ENCODE measurements at regions not wholly inside any gene's neighbourhood (a gene's known extent, or its start where the extent isn't known, plus 50 kb on each side); places are given as distances from the start of the nearest gene placed in this dataset.

DNA sequence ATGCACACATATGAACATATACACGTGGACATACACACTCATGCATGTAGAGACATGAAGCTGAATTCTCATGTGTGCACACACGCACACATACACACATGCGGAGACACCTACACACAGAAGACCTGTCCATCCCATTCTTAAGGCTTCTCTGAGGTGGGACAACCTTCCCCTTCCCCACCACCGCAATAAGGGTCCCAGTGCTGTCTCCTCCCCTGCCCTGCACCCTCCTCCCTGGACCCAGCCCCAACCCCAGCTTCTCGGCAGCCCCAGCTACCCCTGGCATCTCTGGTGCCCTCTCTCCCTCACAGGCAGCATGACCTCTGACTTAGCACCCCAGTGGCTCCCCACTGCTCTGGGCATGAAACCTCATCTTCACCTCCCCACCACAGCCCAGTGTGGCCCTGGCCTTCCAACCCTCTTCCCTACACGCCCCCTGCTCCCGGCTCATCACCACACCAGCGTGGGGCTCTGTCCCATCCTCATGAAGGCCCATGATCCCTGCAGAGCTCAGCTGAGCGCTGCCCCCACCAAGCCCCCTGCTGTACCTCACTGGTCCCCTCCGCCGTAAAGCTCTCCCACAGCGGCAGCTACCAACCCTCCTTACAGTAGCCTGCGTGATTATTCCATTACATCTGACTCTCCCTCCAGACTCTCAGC lies 204.1 kb upstream of the ZNF536 start:
- Mint-ChIP-seq H3K27ac (no peak overlapping the region), H3K4me3 (no peak overlapping the region), H3K27me3 (ENCODE audit: low read depth) (no peaks in the 10 kb centered on the region), H3K36me3 (ENCODE audit: low read depth) (no peaks in the 10 kb centered on the region), H3K9me3 (ENCODE audit: insufficient read depth) (no peaks in the 10 kb centered on the region), H3K4me1 (ENCODE audit: low read depth) (no peaks in the 10 kb centered on the region)
- POLR2A ChIA-PET = no interaction called here
- ATAC-seq (no peak), DNase-seq (no peak)
- CTCF ChIA-PET = no interaction called here

DNA sequence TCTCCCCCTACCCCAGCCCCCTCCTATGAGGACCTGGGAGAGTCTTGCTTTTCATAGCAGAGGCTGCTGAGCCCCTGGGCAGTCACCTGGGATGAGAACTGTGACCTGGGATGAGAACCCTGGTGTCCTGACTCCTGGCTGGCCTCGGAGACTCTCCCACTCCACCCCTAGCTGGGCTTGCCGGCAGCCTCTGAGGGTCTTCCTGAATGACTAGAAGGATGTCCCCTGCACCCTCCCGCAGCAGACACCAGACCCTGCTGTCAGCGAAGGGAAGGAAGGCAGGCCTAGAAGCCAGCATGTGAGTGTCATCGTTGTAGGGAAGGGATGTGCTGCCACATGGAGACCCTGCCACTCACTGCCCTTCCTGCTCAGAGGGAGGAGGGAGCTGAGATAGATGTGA lies 203.4 kb upstream of the ZNF536 start:
- CTCF ChIA-PET = no interaction called here
- H3K9me3 Mint-ChIP-seq (ENCODE audit: insufficient read depth) = no peaks in the 10 kb centered on the region
- H3K27ac Mint-ChIP-seq = no peak overlapping the region
- no peak overlapping the region for H3K4me3 Mint-ChIP-seq
- DNase-seq = no peak
- H3K36me3 Mint-ChIP-seq (ENCODE audit: low read depth) = no peaks in the 10 kb centered on the region
- H3K27me3 Mint-ChIP-seq (ENCODE audit: low read depth) = no peaks in the 10 kb centered on the region
- no peak for ATAC-seq
- no peaks in the 10 kb centered on the region for H3K4me1 Mint-ChIP-seq (ENCODE audit: low read depth)
- POLR2A ChIA-PET = no interaction called here

DNA sequence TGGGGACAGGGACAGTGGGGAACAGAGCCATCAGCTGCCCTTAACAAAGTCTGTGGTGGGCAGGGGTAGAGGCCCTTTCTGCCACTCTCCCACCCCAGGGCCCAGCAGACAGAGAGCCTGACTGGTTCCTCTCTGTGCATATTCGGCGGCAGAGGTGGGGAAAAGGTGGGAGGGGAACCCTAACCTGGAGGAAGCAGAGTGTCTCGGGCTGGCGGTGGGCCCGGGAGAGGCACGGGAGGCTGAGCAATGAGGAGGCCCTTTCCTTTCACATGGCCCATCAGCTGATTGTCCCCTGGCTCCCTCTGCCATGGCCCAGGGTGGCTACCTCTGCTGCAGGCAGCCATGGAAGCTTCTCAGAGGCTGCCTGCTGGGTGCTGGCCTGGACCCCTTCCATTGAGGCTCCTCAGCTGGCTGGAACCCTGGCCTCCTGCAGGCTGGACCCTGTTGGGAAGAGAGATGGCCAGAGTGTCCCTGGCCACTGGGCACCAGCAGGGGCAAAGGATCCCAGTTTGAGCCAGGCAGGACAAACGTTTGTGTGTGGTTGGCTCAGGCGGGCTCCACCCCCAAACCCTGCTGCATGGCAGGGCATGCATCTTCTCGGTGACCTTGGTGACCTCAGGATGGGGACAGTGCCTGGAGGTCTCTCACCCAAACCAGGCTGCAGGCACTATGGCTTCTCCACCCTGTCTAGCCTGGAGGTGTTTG lies 202.8 kb upstream of the ZNF536 start:
- no peak overlapping the region for H3K4me3 Mint-ChIP-seq
- ATAC-seq (no peak), DNase-seq (no peak)
- H3K36me3 Mint-ChIP-seq (ENCODE audit: low read depth) = no peaks in the 10 kb centered on the region
- ChIA-PET POLR2A (no interaction called here), CTCF (interaction anchor here (0.6 kb wide), 1 partner anchor 239 kb away, joined by 3 read pairs; no protein-coding TSS in a partner anchor)
- H3K27me3 Mint-ChIP-seq (ENCODE audit: low read depth) = no peaks in the 10 kb centered on the region
- H3K9me3 Mint-ChIP-seq (ENCODE audit: insufficient read depth) = no peaks in the 10 kb centered on the region
- no peaks in the 10 kb centered on the region for H3K4me1 Mint-ChIP-seq (ENCODE audit: low read depth)
- no peak overlapping the region for H3K27ac Mint-ChIP-seq

DNA sequence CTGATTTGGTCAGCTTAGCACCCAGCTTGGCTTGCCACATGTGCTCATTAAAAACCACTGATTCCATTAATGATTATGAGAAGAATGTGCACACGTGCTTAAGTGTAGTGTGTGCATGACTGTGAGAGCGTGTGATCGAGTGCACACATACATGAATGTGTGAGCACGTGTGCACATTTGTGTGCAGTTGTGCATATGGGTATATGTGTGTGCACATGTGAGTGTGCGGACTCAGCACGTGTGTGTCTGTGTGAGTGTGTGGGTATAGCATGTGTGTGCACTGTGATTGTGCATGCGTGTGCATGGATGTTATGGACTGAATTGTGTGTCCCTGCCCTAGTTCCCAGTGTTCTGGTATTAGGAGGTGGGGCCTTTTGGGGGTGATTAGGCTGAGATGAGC lies 202.1 kb upstream of the ZNF536 start:
- no peak for ATAC-seq

DNA sequence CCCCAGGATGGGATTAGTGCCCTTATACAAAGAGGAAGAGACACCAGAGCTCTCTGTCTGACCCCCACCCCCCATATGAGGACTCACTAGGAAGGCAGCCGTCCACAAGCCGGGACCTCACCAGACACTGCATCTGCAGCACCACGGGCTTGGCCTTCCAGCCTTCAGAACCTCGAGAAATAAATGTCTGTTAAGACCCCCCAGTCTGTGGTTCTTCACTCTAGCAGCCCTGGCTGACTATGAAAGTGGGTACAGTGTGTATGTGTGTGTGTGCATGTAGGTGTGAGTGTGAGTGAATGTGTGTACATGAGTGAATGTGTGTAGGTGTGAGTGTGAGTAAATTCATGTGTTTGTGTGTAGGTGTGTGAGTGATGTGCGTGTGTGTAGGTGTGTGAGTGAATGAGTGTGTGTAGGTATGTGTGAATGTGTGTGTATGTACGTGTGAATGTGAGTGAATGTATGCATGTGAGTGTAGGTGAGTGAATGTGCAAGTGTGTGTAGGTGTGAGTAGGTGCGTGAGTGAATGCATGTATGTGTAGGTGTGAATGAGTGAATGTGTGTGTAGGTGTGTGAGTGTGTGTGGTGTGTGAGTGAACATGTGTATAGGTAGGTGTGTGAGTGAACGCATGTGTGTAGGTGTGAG lies 201.6 kb upstream of the ZNF536 start:
- CTCF ChIA-PET = no interaction called here
- ATAC-seq = no peak
- Mint-ChIP-seq H3K4me3 (no peak overlapping the region), H3K9me3 (ENCODE audit: insufficient read depth) (no peaks in the 10 kb centered on the region), H3K27me3 (ENCODE audit: low read depth) (no peaks in the 10 kb centered on the region), H3K27ac (no peak overlapping the region), H3K36me3 (ENCODE audit: low read depth) (no peaks in the 10 kb centered on the region), H3K4me1 (ENCODE audit: low read depth) (no peaks in the 10 kb centered on the region)
- no peak for DNase-seq
- POLR2A ChIA-PET = no interaction called here

More for the DNA sequence above, 202.1 kb upstream of the ZNF536 start:
- Mint-ChIP-seq H3K4me3 (no peak overlapping the region), H3K4me1 (ENCODE audit: low read depth) (no peaks in the 10 kb centered on the region), H3K27ac (no peak overlapping the region), H3K27me3 (ENCODE audit: low read depth) (no peaks in the 10 kb centered on the region), H3K36me3 (ENCODE audit: low read depth) (no peaks in the 10 kb centered on the region), H3K9me3 (ENCODE audit: insufficient read depth) (no peaks in the 10 kb centered on the region)
- POLR2A ChIA-PET = no interaction called here
- DNase-seq = no peak
- CTCF ChIA-PET = interaction anchor here (0.6 kb wide), 1 partner anchor 238 kb away, joined by 3 read pairs; no protein-coding TSS in a partner anchor

DNA sequence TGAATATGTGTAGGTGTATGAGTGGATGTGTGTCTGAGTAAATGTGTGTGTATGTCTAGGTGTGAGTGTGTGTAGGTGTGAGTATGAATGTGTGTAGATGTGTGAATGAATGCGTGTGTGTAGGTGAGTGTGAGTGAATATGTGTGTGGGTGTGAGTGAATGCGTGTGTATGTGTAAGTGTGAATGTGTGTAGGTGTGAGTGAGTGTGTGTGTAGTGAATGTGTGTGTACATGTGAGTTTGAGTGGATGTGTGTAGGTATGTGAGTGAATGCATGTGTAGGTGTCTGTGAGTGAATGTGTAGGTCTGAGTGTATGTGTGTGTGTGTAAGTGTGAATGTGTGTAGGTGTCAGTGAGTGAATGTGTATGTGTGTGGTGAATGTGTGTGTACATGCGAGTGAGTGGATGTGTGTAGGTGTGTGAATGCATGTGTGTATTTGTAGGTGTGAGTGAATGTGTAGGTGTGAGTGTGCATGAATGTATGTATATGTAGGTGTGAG lies 201.0 kb upstream of the ZNF536 start:
- CTCF ChIA-PET = no interaction called here
- Mint-ChIP-seq H3K4me1 (ENCODE audit: low read depth) (no peaks in the 10 kb centered on the region), H3K4me3 (no peak overlapping the region), H3K9me3 (ENCODE audit: insufficient read depth) (no peaks in the 10 kb centered on the region), H3K27me3 (ENCODE audit: low read depth) (no peaks in the 10 kb centered on the region), H3K36me3 (ENCODE audit: low read depth) (no peaks in the 10 kb centered on the region), H3K27ac (no peak overlapping the region)
- POLR2A ChIA-PET = no interaction called here
- DNase-seq = no peak
- ATAC-seq = no peak

DNA sequence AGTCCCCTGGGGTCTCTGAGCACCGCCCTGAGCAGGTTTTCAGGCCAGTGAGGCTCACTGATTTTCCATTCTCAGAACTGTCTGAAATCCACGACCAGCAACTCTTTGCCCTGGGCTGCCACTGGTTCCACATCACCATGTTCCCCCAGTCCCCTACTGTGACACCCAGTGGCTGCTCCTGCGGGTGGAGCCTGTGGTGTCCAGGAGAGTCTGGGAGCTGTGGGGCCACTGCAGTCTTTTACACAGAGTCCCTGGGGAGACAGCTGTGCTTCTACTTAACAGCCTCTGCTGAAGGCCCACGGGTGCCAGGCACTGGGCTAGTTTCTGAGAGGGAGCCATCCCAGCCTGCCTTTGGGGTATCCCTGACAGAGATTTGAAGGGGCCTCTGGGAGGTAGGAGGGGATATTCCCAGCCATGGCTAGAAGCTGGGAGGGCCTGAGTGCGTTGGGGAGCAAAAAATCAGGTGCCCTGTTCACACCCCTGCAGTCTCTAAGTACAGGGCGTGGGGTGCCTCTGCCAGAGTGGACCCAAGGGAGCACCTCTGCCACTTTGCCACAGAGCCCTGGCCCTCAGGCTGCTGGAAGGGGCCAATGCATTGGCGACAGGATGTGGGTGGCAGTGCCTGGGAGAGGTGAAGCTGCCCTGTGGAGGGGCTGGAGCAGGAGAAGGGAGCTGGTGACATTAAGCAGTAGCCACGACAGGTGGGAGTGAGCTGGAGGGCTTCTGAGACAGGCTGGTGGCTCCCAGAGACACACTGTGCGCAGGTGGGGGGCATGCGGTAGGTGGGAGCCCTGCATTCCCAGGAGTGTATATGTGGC lies 200.2 kb upstream of the ZNF536 start:
- H3K27ac Mint-ChIP-seq = no peak overlapping the region

DNA sequence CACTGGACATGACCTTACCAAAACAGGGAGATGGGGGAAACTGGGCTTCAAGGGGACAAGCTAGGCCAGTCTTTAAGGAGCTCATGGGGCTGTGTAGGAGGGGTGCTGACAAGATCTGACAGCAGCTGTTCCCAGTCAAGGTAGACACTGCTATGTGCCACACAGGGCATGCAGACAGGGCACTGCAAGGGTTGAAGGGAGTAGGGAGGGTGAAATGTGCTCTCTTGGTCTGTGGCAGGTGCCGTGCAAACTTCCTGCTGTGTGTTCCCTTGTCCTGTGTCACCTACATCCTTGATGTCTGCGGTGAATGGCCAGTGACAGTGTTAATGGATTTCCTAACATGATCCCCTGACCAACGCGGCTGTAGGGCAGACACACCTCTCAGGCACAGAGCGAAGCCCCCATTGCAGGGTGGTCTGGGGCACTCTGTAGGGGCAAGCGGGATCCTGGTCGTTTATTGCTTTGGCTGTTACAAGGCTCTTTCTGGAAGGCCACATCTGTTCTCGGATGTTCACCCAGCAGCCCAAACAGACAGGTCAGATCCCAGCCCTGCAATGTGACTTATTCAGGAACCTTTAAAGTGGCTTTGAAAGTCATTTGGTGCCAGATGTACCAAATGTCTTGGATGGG lies 199.5 kb upstream of the ZNF536 start:
- H3K27me3 Mint-ChIP-seq (ENCODE audit: low read depth) = no peaks in the 10 kb centered on the region
- POLR2A ChIA-PET = no interaction called here
- H3K4me1 Mint-ChIP-seq (ENCODE audit: low read depth) = no peaks in the 10 kb centered on the region
- no peaks in the 10 kb centered on the region for H3K9me3 Mint-ChIP-seq (ENCODE audit: insufficient read depth)
- DNase-seq = no peak
- CTCF ChIA-PET = no interaction called here
- no peak overlapping the region for H3K4me3 Mint-ChIP-seq
- ATAC-seq = no peak
- no peaks in the 10 kb centered on the region for H3K36me3 Mint-ChIP-seq (ENCODE audit: low read depth)
- no peak overlapping the region for H3K27ac Mint-ChIP-seq

More for the DNA sequence above, 200.2 kb upstream of the ZNF536 start:
- CTCF ChIA-PET = no interaction called here
- Mint-ChIP-seq H3K4me3 (no peak overlapping the region), H3K36me3 (ENCODE audit: low read depth) (no peaks in the 10 kb centered on the region), H3K4me1 (ENCODE audit: low read depth) (no peaks in the 10 kb centered on the region), H3K27me3 (ENCODE audit: low read depth) (no peaks in the 10 kb centered on the region), H3K9me3 (ENCODE audit: insufficient read depth) (no peaks in the 10 kb centered on the region)
- POLR2A ChIA-PET = no interaction called here
- ATAC-seq = no peak
- no peak for DNase-seq

DNA sequence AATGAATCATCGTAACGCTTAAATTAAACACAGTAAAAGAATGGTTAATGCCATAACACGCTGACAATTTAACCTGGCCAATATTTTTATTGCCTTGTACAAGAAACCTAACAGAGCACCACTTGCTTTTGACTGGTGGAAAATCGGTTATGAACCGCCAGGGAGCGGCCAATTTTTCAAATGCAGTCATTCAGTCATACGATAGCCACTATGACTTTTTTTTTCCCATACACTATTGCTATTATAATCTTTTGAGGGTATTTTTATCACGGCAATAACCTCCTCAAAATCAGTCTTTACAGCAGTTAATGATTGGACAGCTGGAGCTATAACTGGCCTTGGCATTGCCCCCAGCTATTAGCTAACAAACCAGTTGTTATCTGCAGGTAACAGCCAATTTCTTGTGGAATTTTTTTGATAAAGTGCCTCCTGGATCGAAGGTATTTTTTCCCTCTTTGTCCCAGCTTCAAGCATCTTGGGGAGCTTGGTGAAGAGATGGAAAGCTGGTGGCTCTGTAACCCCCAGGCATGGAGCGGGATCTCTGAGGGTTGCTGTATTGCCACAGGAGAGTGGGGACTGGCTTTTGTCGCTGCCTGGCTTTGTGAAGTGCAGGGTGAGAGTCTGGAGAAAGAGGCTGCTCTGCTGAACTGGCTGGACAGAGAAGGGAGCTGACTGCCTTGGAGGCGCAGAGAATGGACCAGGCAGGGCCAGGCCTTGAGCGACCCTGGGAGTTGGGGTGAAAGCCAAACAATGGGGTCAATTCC lies 198.4 kb upstream of the ZNF536 start:
- DNase-seq (no peak), ATAC-seq (no peak)
- Mint-ChIP-seq H3K36me3 (ENCODE audit: low read depth) (no peaks in the 10 kb centered on the region), H3K27ac (no peak overlapping the region), H3K4me3 (no peak overlapping the region), H3K4me1 (ENCODE audit: low read depth) (no peaks in the 10 kb centered on the region), H3K9me3 (ENCODE audit: insufficient read depth) (no peaks in the 10 kb centered on the region), H3K27me3 (ENCODE audit: low read depth) (no peaks in the 10 kb centered on the region)
- CTCF ChIA-PET = no interaction called here
- POLR2A ChIA-PET = no interaction called here

DNA sequence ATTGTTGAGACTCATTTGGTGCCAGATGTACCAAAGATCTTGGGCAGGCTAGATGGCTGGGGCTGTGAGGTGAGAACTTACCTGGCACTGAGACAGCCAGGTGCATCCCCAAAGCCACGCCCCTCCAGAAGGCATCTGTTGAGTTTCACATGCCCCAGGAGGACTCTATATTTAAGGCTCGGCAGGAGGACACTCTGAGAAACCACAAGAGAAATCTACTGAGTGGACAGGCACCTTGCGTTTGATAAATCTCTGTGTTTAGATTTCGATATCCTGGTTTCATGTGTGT lies 197.9 kb upstream of the ZNF536 start:
- CTCF ChIA-PET = no interaction called here
- no peak for DNase-seq

DNA sequence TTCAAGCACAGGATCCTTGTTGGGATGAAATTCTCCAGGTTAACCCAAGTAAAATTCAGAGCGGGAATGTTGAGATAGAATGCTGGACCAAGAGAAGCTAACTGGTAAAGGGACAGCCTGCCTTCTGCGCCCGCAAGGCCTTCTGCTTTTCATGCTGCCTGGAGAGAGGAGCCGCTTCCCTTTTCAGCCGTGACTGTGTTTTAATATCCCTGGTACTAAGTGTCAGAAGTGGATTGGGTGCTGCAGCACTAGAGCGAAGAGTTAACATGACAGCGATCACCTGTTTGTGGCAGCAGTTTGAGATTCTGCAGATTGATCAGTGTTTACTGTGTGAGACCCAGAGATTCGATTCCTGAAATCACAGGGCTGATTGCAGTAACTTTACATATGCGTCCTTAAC lies 197.4 kb upstream of the ZNF536 start:
- no peak for DNase-seq
- no peak overlapping the region for H3K27ac Mint-ChIP-seq
- CTCF ChIA-PET = no interaction called here

More for the DNA sequence above, 197.9 kb upstream of the ZNF536 start:
- Mint-ChIP-seq H3K9me3 (ENCODE audit: insufficient read depth) (no peaks in the 10 kb centered on the region), H3K36me3 (ENCODE audit: low read depth) (no peaks in the 10 kb centered on the region), H3K27ac (no peak overlapping the region), H3K4me1 (ENCODE audit: low read depth) (no peaks in the 10 kb centered on the region), H3K27me3 (ENCODE audit: low read depth) (no peaks in the 10 kb centered on the region), H3K4me3 (no peak overlapping the region)
- POLR2A ChIA-PET = no interaction called here
- no peak for ATAC-seq

More for the DNA sequence above, 197.4 kb upstream of the ZNF536 start:
- no peaks in the 10 kb centered on the region for H3K4me1 Mint-ChIP-seq (ENCODE audit: low read depth)
- no peaks in the 10 kb centered on the region for H3K9me3 Mint-ChIP-seq (ENCODE audit: insufficient read depth)
- H3K27me3 Mint-ChIP-seq (ENCODE audit: low read depth) = no peaks in the 10 kb centered on the region
- H3K36me3 Mint-ChIP-seq (ENCODE audit: low read depth) = no peaks in the 10 kb centered on the region
- no peak overlapping the region for H3K4me3 Mint-ChIP-seq
- POLR2A ChIA-PET = no interaction called here
- ATAC-seq = no peak
